H1 (cell line): ENCODE measurements at regions not wholly inside any gene's neighbourhood (a gene's known extent, or its start where the extent isn't known, plus 50 kb on each side); places are given as distances from the start of the nearest gene placed in this dataset.

Source experiments
- BCL11A ChIP-seq, 2 experiments: IDR thresholded peaks; one replicate each; pipeline ENCODE4 v1.6.1; 2011; ENCODE audit warnings: low read depth in 2 of 2, low read length in 2 of 2, mild to moderate bottlenecking in 2 of 2
- BRCA1 ChIP-seq: IDR thresholded peaks from 2 replicates; pipeline ENCODE4 v1.6.1; 2012; ENCODE audit warnings: low read depth, low read length, improper control_type of control experiment
- HDAC6 ChIP-seq: IDR thresholded peaks from one replicate; pipeline ENCODE4 v1.7.1; 2012; ENCODE audit warnings: low read depth, mild to moderate bottlenecking, inconsistent platforms, low read length, moderate library complexity
- JUND ChIP-seq: IDR thresholded peaks from 2 replicates; pipeline ENCODE4 v1.6.1; 2011; ENCODE audit warnings: mild to moderate bottlenecking, improper control_type of control experiment, low read length
- PHF8 ChIP-seq: fragments of 200-600 bp; sonication (generic); conservative IDR thresholded peaks from 2 replicates; pipeline ENCODE4 v1.7.1; 2012; ENCODE audit warnings: low read depth, mild to moderate bottlenecking, inconsistent platforms, low read length, moderate library complexity
- TF ChIP-seq, protein P1 (sequence below): fragments of 300-600 bp; sonication (generic); IDR thresholded peaks from 2 replicates; pipeline ENCODE4 v1.7.1; 2012; ENCODE audit warnings: low read length, moderate library complexity, mild to moderate bottlenecking, inconsistent platforms; ENCODE audit not compliant: insufficient replicate concordance

DNA sequence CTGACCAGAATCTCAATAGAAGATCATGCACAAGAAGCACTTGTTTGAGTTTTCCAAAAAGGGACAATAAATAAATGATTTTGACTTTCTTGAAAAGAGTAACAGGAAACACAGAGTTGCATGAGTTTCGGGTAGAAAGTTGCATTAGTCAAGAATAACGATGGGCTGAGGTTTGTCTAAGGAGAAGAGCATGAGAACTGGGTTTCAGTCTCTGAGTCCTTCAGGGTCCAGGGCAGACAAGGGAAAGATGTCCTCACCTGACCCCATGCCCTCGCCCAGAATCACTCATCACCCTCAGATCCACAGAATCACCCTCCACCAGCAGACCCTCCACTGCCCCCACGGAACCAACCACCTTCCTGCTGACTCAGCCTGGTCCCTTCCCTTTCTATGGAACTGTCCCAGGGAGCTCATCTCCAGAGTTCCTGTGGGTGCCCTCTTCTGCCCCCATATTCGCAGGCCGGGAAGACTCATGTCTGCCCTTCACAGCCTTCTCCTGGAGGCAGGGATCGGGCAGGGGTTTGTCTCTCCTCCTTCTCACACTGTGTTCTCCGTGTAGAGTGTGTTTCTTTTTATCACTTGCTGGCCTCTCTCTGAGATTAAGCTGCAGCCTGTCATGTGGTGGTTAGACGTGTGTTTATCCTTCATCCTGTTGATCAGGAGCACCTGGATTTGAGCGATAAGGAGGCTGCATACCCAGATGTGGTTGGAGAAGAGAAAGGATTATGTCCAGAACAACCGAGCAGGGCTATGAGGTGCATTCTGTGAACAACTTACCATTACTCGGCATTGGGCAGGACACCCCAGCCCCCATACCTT, 442.6 kb downstream of the MAT2B start (continued):
- TF ChIP-seq, protein P1, sequence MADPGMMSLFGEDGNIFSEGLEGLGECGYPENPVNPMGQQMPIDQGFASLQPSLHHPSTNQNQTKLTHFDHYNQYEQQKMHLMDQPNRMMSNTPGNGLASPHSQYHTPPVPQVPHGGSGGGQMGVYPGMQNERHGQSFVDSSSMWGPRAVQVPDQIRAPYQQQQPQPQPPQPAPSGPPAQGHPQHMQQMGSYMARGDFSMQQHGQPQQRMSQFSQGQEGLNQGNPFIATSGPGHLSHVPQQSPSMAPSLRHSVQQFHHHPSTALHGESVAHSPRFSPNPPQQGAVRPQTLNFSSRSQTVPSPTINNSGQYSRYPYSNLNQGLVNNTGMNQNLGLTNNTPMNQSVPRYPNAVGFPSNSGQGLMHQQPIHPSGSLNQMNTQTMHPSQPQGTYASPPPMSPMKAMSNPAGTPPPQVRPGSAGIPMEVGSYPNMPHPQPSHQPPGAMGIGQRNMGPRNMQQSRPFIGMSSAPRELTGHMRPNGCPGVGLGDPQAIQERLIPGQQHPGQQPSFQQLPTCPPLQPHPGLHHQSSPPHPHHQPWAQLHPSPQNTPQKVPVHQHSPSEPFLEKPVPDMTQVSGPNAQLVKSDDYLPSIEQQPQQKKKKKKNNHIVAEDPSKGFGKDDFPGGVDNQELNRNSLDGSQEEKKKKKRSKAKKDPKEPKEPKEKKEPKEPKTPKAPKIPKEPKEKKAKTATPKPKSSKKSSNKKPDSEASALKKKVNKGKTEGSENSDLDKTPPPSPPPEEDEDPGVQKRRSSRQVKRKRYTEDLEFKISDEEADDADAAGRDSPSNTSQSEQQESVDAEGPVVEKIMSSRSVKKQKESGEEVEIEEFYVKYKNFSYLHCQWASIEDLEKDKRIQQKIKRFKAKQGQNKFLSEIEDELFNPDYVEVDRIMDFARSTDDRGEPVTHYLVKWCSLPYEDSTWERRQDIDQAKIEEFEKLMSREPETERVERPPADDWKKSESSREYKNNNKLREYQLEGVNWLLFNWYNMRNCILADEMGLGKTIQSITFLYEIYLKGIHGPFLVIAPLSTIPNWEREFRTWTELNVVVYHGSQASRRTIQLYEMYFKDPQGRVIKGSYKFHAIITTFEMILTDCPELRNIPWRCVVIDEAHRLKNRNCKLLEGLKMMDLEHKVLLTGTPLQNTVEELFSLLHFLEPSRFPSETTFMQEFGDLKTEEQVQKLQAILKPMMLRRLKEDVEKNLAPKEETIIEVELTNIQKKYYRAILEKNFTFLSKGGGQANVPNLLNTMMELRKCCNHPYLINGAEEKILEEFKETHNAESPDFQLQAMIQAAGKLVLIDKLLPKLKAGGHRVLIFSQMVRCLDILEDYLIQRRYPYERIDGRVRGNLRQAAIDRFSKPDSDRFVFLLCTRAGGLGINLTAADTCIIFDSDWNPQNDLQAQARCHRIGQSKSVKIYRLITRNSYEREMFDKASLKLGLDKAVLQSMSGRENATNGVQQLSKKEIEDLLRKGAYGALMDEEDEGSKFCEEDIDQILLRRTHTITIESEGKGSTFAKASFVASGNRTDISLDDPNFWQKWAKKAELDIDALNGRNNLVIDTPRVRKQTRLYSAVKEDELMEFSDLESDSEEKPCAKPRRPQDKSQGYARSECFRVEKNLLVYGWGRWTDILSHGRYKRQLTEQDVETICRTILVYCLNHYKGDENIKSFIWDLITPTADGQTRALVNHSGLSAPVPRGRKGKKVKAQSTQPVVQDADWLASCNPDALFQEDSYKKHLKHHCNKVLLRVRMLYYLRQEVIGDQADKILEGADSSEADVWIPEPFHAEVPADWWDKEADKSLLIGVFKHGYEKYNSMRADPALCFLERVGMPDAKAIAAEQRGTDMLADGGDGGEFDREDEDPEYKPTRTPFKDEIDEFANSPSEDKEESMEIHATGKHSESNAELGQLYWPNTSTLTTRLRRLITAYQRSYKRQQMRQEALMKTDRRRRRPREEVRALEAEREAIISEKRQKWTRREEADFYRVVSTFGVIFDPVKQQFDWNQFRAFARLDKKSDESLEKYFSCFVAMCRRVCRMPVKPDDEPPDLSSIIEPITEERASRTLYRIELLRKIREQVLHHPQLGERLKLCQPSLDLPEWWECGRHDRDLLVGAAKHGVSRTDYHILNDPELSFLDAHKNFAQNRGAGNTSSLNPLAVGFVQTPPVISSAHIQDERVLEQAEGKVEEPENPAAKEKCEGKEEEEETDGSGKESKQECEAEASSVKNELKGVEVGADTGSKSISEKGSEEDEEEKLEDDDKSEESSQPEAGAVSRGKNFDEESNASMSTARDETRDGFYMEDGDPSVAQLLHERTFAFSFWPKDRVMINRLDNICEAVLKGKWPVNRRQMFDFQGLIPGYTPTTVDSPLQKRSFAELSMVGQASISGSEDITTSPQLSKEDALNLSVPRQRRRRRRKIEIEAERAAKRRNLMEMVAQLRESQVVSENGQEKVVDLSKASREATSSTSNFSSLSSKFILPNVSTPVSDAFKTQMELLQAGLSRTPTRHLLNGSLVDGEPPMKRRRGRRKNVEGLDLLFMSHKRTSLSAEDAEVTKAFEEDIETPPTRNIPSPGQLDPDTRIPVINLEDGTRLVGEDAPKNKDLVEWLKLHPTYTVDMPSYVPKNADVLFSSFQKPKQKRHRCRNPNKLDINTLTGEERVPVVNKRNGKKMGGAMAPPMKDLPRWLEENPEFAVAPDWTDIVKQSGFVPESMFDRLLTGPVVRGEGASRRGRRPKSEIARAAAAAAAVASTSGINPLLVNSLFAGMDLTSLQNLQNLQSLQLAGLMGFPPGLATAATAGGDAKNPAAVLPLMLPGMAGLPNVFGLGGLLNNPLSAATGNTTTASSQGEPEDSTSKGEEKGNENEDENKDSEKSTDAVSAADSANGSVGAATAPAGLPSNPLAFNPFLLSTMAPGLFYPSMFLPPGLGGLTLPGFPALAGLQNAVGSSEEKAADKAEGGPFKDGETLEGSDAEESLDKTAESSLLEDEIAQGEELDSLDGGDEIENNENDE, result no peak
- no peak for TF ChIP-seq HDAC6
- no peak for TF ChIP-seq BRCA1
- TF ChIP-seq PHF8, result no peak
- TF ChIP-seq JUND, result no peak
- no peak for TF ChIP-seq BCL11A (IDR thresholded peaks at IDR 0.05; ENCODE audit: low read depth in 2 of 2, low read length in 2 of 2)
- TF ChIP-seq, all 59 proteins: peak for 0
